SK-N-SH (cell line): ENCODE measurements at regions not wholly inside any gene's neighbourhood (a gene's known extent, or its start where the extent isn't known, plus 50 kb on each side); places are given as distances from the start of the nearest gene placed in this dataset.
A peak's percentile ranks its signal among the peaks of the same experiment; 100 is the strongest.

Source experiments
- CTCF ChIP-seq: fragments of 200-600 bp; sonication (generic); IDR thresholded peaks from 2 replicates; pipeline ENCODE4 v1.6.1; 2017; ENCODE audit warnings: antibody characterized with exemption, mild to moderate bottlenecking, moderate library complexity
- EZH2phosphoT487 ChIP-seq: fragments of 200-600 bp; sonication (generic); IDR thresholded peaks from 2 replicates; pipeline ENCODE4 v1.6.1; 2017; ENCODE audit warnings: low read depth, mixed run types, mild to moderate bottlenecking, antibody characterized with exemption, moderate library complexity, borderline replicate concordance
- FOXM1 ChIP-seq: IDR thresholded peaks from 2 replicates; pipeline ENCODE4 v1.4.0; 2012; ENCODE audit warnings: low read depth, mild to moderate bottlenecking
- MAX ChIP-seq: IDR thresholded peaks from 2 replicates; pipeline ENCODE4 v1.4.0; 2012; ENCODE audit warnings: low read depth
- NRF1 ChIP-seq: IDR thresholded peaks from 2 replicates; pipeline ENCODE4 v1.6.1; 2012; ENCODE audit warnings: low read depth, mild to moderate bottlenecking, low read length
- REST ChIP-seq: IDR thresholded peaks from 2 replicates; pipeline ENCODE4 v1.6.1; 2012; ENCODE audit warnings: mild to moderate bottlenecking, low read depth, low read length, moderate library complexity
- TAF1 ChIP-seq: IDR thresholded peaks from 2 replicates; pipeline ENCODE4 v1.6.1; 2012; ENCODE audit warnings: low read depth, mild to moderate bottlenecking, low read length, moderate library complexity, borderline replicate concordance
- YY1 ChIP-seq: IDR thresholded peaks from 2 replicates; pipeline ENCODE4 v1.4.0; 2012; ENCODE audit warnings: low read depth, mild to moderate bottlenecking

- TF ChIP-seq MAX (no peak), REST (peak; percentile 51; the same call in 1 of the 2 replicates), YY1 (no peak), CTCF (no peak), FOXM1 (no peak), NRF1 (no peak), TAF1 (no peak), EZH2phosphoT487 (no peak)
Observed at GRCh38 chr4:114373508-114373907, 225.1 kb upstream of the UGT8 start.
